Sigmoid colon (tissue), 6 donors: ENCODE measurements at regions not wholly inside any gene's neighbourhood (a gene's known extent, or its start where the extent isn't known, plus 50 kb on each side); places are given as distances from the start of the nearest gene placed in this dataset.

Experiments
- DNase-seq: peaks from one replicate; pipeline ENCODE4 v3.0.0-alpha.2; 2019
- H3K27ac ChIP-seq, 4 donors: fragments of 200-600 bp; sonication (generic); one replicate each; pipeline ENCODE4 v1.5.1; 2016 to 2019; ENCODE audit warnings: mild to moderate bottlenecking in 1 of 4
- H3K27me3 ChIP-seq, 3 donors: fragments of 200-600 bp; sonication (generic); one replicate each; pipeline ENCODE4 v1.5.1; 2019; ENCODE audit warnings: mild to moderate bottlenecking in 1 of 3
- H3K36me3 ChIP-seq, 4 donors: fragments of 200-600 bp; sonication (generic); one replicate each; pipeline ENCODE4 v1.5.1; 2016 to 2019
- H3K4me1 ChIP-seq, 4 donors: fragments of 200-600 bp; sonication (generic); one replicate each; pipeline ENCODE4 v1.5.1; 2017 to 2019
- H3K4me3 ChIP-seq, 4 donors: fragments of 200-600 bp; sonication (generic); one replicate each; pipeline ENCODE4 v1.5.1; 2017 to 2019; ENCODE audit warnings: mild to moderate bottlenecking in 2 of 4, moderate library complexity in 1 of 4
- H3K9me3 ChIP-seq, 4 donors: fragments of 200-600 bp in 3 of 4; sonication (generic) in 3 of 4; one replicate each; pipeline versions ENCODE4 v1.5.1 to v1.6.1; 2013 to 2019
- CTCF ChIP-seq, 4 experiments: fragments of 450-650 bp in 3 of 4; fragments of 200-600 bp in 1 of 4; IDR thresholded peaks; one replicate each; pipeline ENCODE4 v1.5.1; 2016 to 2019; ENCODE audit warnings: antibody characterized with exemption in 4 of 4, mild to moderate bottlenecking in 3 of 4, moderate library complexity in 2 of 4
- EP300 ChIP-seq, 4 donors: sonication (generic); formaldehyde crosslinking; IDR thresholded peaks; one replicate each; pipeline ENCODE4 v1.6.1; 2017; ENCODE audit warnings: antibody characterized with exemption in 4 of 4
- POLR2A ChIP-seq, 2 donors: fragments of 450-650 bp; IDR thresholded peaks; one replicate each; pipeline ENCODE4 v1.6.1; 2016; ENCODE audit warnings: antibody characterized with exemption in 2 of 2, mild to moderate bottlenecking in 2 of 2, moderate library complexity in 2 of 2
- POLR2AphosphoS5 ChIP-seq, 4 donors: sonication (generic); formaldehyde crosslinking; IDR thresholded peaks; one replicate each; pipeline ENCODE4 v1.6.1; 2017; ENCODE audit warnings: antibody characterized with exemption in 4 of 4
- WGBS, 2 donors: extraction: QIAGEN DNeasy Blood & Tissue Kit; methylation state at CpG; one replicate each; pipeline ENCODE4 v1.1.7; 2013; 5-methylcytosine and 5-hydroxymethylcytosine counted together
- intact Hi-C: fragments of 100-400 bp; cut with DNase I; formaldehyde crosslinking; loops from one replicate; pipeline ENCODE4 v1.15.1; 2023
- donor health status: healthy with polysubstance abuse.
- donor health status: healthy.

DNA sequence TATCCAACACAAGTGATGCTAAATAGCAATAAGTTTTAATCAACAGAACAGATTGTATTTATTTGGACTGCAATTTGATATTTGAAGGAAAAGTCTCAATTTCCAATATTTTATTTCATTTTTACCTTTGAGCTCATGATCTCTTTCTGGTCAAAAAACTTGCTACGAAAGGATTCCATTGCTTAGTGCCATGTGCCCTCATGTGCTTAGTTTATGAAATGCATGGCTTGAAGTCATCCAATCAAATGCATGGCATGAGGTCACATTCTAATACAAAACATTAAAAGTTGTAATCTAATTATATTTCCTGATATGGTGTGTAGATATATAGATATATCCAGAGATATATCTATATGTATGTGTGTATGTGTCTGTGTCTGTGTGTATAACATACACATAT, 321.2 kb upstream of the ADGRB3 start:
- H3K4me1 ChIP-seq, result no peaks in the 10 kb centered on the region
- intact Hi-C loops, result no loop called here
- no peaks in the 10 kb centered on the region for H3K9me3 ChIP-seq
- TF ChIP-seq POLR2A (IDR thresholded peaks at IDR 0.05), result no peak
- TF ChIP-seq EP300 (IDR thresholded peaks at IDR 0.05), result no peak
- no peak for TF ChIP-seq CTCF (IDR thresholded peaks at IDR 0.05)
- TF ChIP-seq POLR2AphosphoS5 (IDR thresholded peaks at IDR 0.05), result no peak
- H3K4me3 ChIP-seq, result no peak overlapping the region
- H3K27ac ChIP-seq, result no peak overlapping the region
- H3K27me3 ChIP-seq, result no peaks in the 10 kb centered on the region
- 55 to 85% methylated on average over 1 of the region's 1 CpG for WGBS, 2 donors
- H3K36me3 ChIP-seq, result no peaks in the 10 kb centered on the region
- DNase-seq, result no peak

- intact Hi-C loops, result no loop called here
- Histone ChIP-seq H3K4me3 (no peak overlapping the region), H3K4me1 (no peaks in the 10 kb centered on the region), H3K27me3 (no peaks in the 10 kb centered on the region), H3K27ac (no peak overlapping the region), H3K9me3 (no peaks in the 10 kb centered on the region), H3K36me3 (no peaks in the 10 kb centered on the region)
- no peak for DNase-seq
- WGBS, 2 donors, result 24 to 45% methylated on average over 1 of the region's 1 CpG
- TF ChIP-seq CTCF (IDR thresholded peaks at IDR 0.05) (no peak), EP300 (IDR thresholded peaks at IDR 0.05) (no peak)
Measured at GRCh38 chr6:68307301-68307700, 327.8 kb upstream of the ADGRB3 start.

- no peaks in the 10 kb centered on the region for H3K27me3 ChIP-seq
- H3K9me3 ChIP-seq, result peaks cover 0 to 5% (median under 1%) of the 10 kb centered on the region in 4 donors
- no peak overlapping the region for H3K4me3 ChIP-seq
- H3K36me3 ChIP-seq, result no peaks in the 10 kb centered on the region
- TF ChIP-seq POLR2AphosphoS5 (IDR thresholded peaks at IDR 0.05) (no peak), POLR2A (IDR thresholded peaks at IDR 0.05) (no peak), EP300 (IDR thresholded peaks at IDR 0.05) (no peak), CTCF (IDR thresholded peaks at IDR 0.05) (no peak)
- intact Hi-C loops, result no loop called here
- H3K27ac ChIP-seq, result no peak overlapping the region
- DNase-seq, result no peak
- no peaks in the 10 kb centered on the region for H3K4me1 ChIP-seq
Measured at GRCh38 chr6:68296126-68296525, 339.0 kb upstream of the ADGRB3 start.

- 50 to 95% methylated on average over 1 of the region's 1 CpG for WGBS, 2 donors
- Histone ChIP-seq H3K4me3 (no peak overlapping the region), H3K9me3 (peaks cover 0 to 3% (median 0%) of the 10 kb centered on the region in 4 donors), H3K36me3 (no peaks in the 10 kb centered on the region), H3K4me1 (no peaks in the 10 kb centered on the region), H3K27me3 (no peaks in the 10 kb centered on the region), H3K27ac (no peak overlapping the region)
- TF ChIP-seq POLR2AphosphoS5 (IDR thresholded peaks at IDR 0.05), result no peak
- no peak for TF ChIP-seq EP300 (IDR thresholded peaks at IDR 0.05)
- no peak for TF ChIP-seq POLR2A (IDR thresholded peaks at IDR 0.05)
- no peak for TF ChIP-seq CTCF (IDR thresholded peaks at IDR 0.05)
- intact Hi-C loops, result no loop called here
- DNase-seq, result no peak
Measured at GRCh38 chr6:68282646-68283045, 352.4 kb upstream of the ADGRB3 start.

DNA sequence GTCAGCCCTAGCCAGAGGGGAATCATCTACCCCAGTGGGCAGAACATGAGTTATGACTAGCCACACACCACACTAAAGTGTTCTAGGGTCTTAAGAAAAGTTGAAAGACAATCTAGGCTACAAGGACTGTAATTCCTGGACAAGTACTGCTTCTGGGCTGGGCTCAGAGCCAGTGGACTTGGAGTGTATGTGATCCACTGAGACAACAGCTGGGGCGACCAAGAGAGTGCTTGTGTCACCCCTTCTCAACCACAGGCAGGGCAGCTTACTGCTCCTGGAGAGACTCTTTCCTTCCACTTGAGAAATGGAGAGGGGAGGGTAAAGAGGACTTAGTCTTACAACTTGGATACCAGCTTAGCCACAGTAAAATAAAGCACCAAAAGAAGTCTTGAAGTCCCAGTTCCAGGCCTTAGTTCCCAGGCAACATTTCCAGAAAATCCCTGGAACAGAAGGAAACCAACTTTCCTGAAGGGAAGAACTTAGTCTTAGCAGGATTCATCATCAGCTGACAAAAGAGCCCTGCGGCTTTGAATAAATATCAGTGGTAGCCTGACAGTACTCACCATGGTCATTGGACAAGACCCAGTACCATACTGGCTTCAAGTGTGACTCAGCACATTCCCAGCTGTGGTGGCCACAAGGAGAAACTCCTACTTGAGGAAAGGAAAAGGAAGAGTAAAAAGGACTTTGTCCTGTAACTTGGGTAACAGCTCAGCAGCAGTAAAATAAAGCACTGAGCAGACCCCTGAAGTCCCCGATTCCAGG, 355.1 kb upstream of the ADGRB3 start:
- 85 to 88% methylated on average over 3 of the region's 3 CpGs for WGBS, 2 donors
- H3K9me3 ChIP-seq, result peaks cover 0 to 3% (median 0%) of the 10 kb centered on the region in 4 donors

More for the DNA sequence above, 355.1 kb upstream of the ADGRB3 start:
- Histone ChIP-seq H3K4me3 (no peak overlapping the region), H3K27me3 (no peaks in the 10 kb centered on the region), H3K27ac (no peak overlapping the region), H3K4me1 (no peaks in the 10 kb centered on the region), H3K36me3 (no peaks in the 10 kb centered on the region)
- no peak for TF ChIP-seq CTCF (IDR thresholded peaks at IDR 0.05)
- no peak for TF ChIP-seq POLR2AphosphoS5 (IDR thresholded peaks at IDR 0.05)
- TF ChIP-seq EP300 (IDR thresholded peaks at IDR 0.05), result no peak
- TF ChIP-seq POLR2A (IDR thresholded peaks at IDR 0.05), result no peak
- DNase-seq, result no peak
- intact Hi-C loops, result no loop called here
